Neural progenitor cell (in vitro differentiated cells): ENCODE measurements at regions not wholly inside any gene's neighbourhood (a gene's known extent, or its start where the extent isn't known, plus 50 kb on each side); places are given as distances from the start of the nearest gene placed in this dataset.

ENCODE experiments used
- DNase-seq: peaks from one replicate; pipeline ENCODE4 v3.0.0-alpha.2; 2016; ENCODE audit warnings: low spot score
- H2AFZ ChIP-seq: fragments of 200-600 bp; sonication (generic); replicated peaks from 2 replicates; pipeline ENCODE4 v1.6.1; 2016; ENCODE audit warnings: antibody characterized with exemption
- H3F3A ChIP-seq: fragments of 200-600 bp; sonication (generic); 2 replicates; pipeline ENCODE4 v1.6.1; 2016; ENCODE audit warnings: antibody characterized with exemption, low read depth
- H3K27ac ChIP-seq: fragments of 200-600 bp; sonication (generic); 2 replicates; pipeline ENCODE4 v1.5.1; 2016; ENCODE audit warnings: mild to moderate bottlenecking
- H3K27me3 ChIP-seq: fragments of 200-600 bp; sonication (generic); 2 replicates; pipeline ENCODE4 v1.6.1; 2016; ENCODE audit warnings: mild to moderate bottlenecking, moderate library complexity
- H3K36me3 ChIP-seq: fragments of 200-600 bp; sonication (generic); 2 replicates; pipeline ENCODE4 v1.5.1; 2016
- H3K4me1 ChIP-seq: fragments of 200-600 bp; sonication (generic); 2 replicates; pipeline ENCODE4 v1.6.1; 2016; ENCODE audit warnings: mixed run types
- H3K4me2 ChIP-seq: fragments of 200-600 bp; sonication (generic); 2 replicates; pipeline ENCODE4 v1.6.1; 2016
- H3K4me3 ChIP-seq: fragments of 200-600 bp; sonication (generic); 2 replicates; pipeline ENCODE4 v1.5.1; 2016
- H3K79me2 ChIP-seq: fragments of 200-600 bp; sonication (generic); 2 replicates; pipeline ENCODE4 v1.6.1; 2016; ENCODE audit warnings: low read depth
- H3K9ac ChIP-seq: fragments of 200-600 bp; sonication (generic); 2 replicates; pipeline ENCODE4 v1.6.1; 2016
- H3K9me3 ChIP-seq: fragments of 200-600 bp; sonication (generic); 2 replicates; pipeline ENCODE4 v1.5.1; 2016; ENCODE audit warnings: low read depth
- H4K20me1 ChIP-seq: fragments of 200-600 bp; sonication (generic); 2 replicates; pipeline ENCODE4 v1.6.1; 2016; ENCODE audit warnings: low read depth
- H3K27ac Mint-ChIP-seq: 3 replicates; pipeline ENCODE4 v1.8.0; 2021; ENCODE audit warnings: mixed read lengths
- H3K27me3 Mint-ChIP-seq: 2 replicates; pipeline ENCODE4 v1.8.0; 2022; ENCODE audit warnings: low read depth, mild to moderate bottlenecking, inconsistent platforms, moderate library complexity, mixed read lengths; ENCODE audit not compliant: insufficient read depth
- H3K36me3 Mint-ChIP-seq: 3 replicates; pipeline ENCODE4 v1.8.0; 2021; ENCODE audit warnings: mixed read lengths
- H3K4me1 Mint-ChIP-seq: 3 replicates; pipeline ENCODE4 v1.8.0; 2021; ENCODE audit warnings: mixed read lengths
- H3K4me3 Mint-ChIP-seq: 3 replicates; pipeline ENCODE4 v1.8.0; 2021; ENCODE audit warnings: mild to moderate bottlenecking, moderate library complexity, mixed read lengths
- H3K9me3 Mint-ChIP-seq: 3 replicates; pipeline ENCODE4 v1.8.0; 2020; ENCODE audit warnings: mixed read lengths
- CTCF ChIP-seq: fragments of 200-600 bp; sonication (generic); IDR thresholded peaks from 2 replicates; pipeline ENCODE4 v1.5.1; 2017; ENCODE audit warnings: antibody characterized with exemption, mild to moderate bottlenecking
- EZH2 ChIP-seq: fragments of 200-600 bp; sonication (generic); IDR thresholded peaks from 2 replicates; pipeline ENCODE4 v1.6.1; 2017; ENCODE audit warnings: antibody characterized with exemption, mild to moderate bottlenecking, moderate library complexity
- EZH2phosphoT487 ChIP-seq: fragments of 200-600 bp; sonication (generic); IDR thresholded peaks from 2 replicates; pipeline ENCODE4 v1.6.1; 2017; ENCODE audit warnings: antibody characterized with exemption

GRCh38 chr17:77496401-77496801 lies 355.6 kb downstream of the SEC14L1 start:
- H3K9me3 ChIP-seq = no peaks in the 10 kb centered on the region
- no peaks in the 10 kb centered on the region for H3K79me2 ChIP-seq
- H3K27ac Mint-ChIP-seq = no peak overlapping the region
- peaks cover 25% of the 10 kb centered on the region for H4K20me1 ChIP-seq
- H3K4me2 ChIP-seq = no peak overlapping the region
- H3K36me3 Mint-ChIP-seq = peaks cover 14% of the 10 kb centered on the region
- no peak overlapping the region for H3K27ac ChIP-seq
- H3K9me3 Mint-ChIP-seq = no peaks in the 10 kb centered on the region
- H3K27me3 Mint-ChIP-seq = peaks cover 4% of the 10 kb centered on the region
- peaks cover 27% of the 10 kb centered on the region for H3F3A ChIP-seq
- no peak overlapping the region for H3K4me3 Mint-ChIP-seq
- H3K9ac ChIP-seq = no peak overlapping the region
- H3K27me3 ChIP-seq = no peaks in the 10 kb centered on the region
- no peak for DNase-seq
- peaks cover 4% of the 10 kb centered on the region for H3K4me1 ChIP-seq
- H3K4me3 ChIP-seq = no peak overlapping the region
- no peak overlapping the region for H2AFZ ChIP-seq
- H3K36me3 ChIP-seq = no peaks in the 10 kb centered on the region
- TF ChIP-seq EZH2 = no peak
- no peak for TF ChIP-seq EZH2phosphoT487
- no peak for TF ChIP-seq CTCF
- peaks cover 3% of the 10 kb centered on the region for H3K4me1 Mint-ChIP-seq

- Histone ChIP-seq H3K36me3 (no peaks in the 10 kb centered on the region), H4K20me1 (peaks cover 25% of the 10 kb centered on the region), H3F3A (peaks cover 33% of the 10 kb centered on the region), H3K4me2 (no peak overlapping the region), H3K4me3 (no peak overlapping the region), H3K27ac (no peak overlapping the region), H3K79me2 (no peaks in the 10 kb centered on the region), H2AFZ (no peak overlapping the region), H3K27me3 (no peaks in the 10 kb centered on the region), H3K4me1 (peaks cover 4% of the 10 kb centered on the region), H3K9ac (no peak overlapping the region), H3K9me3 (no peaks in the 10 kb centered on the region)
- H3K27me3 Mint-ChIP-seq = peaks cover 4% of the 10 kb centered on the region
- H3K36me3 Mint-ChIP-seq = peaks cover 18% of the 10 kb centered on the region
- H3K4me3 Mint-ChIP-seq = no peak overlapping the region
- peaks cover 3% of the 10 kb centered on the region for H3K4me1 Mint-ChIP-seq
- no peaks in the 10 kb centered on the region for H3K9me3 Mint-ChIP-seq
- TF ChIP-seq EZH2 (no peak), CTCF (no peak), EZH2phosphoT487 (no peak)
- H3K27ac Mint-ChIP-seq = no peak overlapping the region
- DNase-seq = no peak
These were observed 356.2 kb downstream of the SEC14L1 start for GRCh38 chr17:77496831-77497577.

GRCh38 chr17:77497578-77497934 lies 356.8 kb downstream of the SEC14L1 start:
- no peak overlapping the region for H3K27ac Mint-ChIP-seq
- no peaks in the 10 kb centered on the region for H3K9me3 ChIP-seq
- H2AFZ ChIP-seq = no peak overlapping the region
- no peak overlapping the region for H3K4me3 ChIP-seq
- peaks cover 3% of the 10 kb centered on the region for H3K4me1 Mint-ChIP-seq
- no peaks in the 10 kb centered on the region for H3K27me3 ChIP-seq
- H3K36me3 Mint-ChIP-seq = peaks cover 19% of the 10 kb centered on the region
- peaks cover 33% of the 10 kb centered on the region for H3F3A ChIP-seq
- no peaks in the 10 kb centered on the region for H3K79me2 ChIP-seq
- H3K4me3 Mint-ChIP-seq = no peak overlapping the region
- H3K9me3 Mint-ChIP-seq = no peaks in the 10 kb centered on the region
- TF ChIP-seq EZH2 = no peak
- no peak for TF ChIP-seq EZH2phosphoT487
- no peak for TF ChIP-seq CTCF
- H4K20me1 ChIP-seq = peaks cover 24% of the 10 kb centered on the region
- no peak for DNase-seq
- no peak overlapping the region for H3K4me2 ChIP-seq
- H3K27me3 Mint-ChIP-seq = peaks cover 4% of the 10 kb centered on the region
- peaks cover 4% of the 10 kb centered on the region for H3K4me1 ChIP-seq
- H3K27ac ChIP-seq = no peak overlapping the region
- H3K9ac ChIP-seq = no peak overlapping the region
- H3K36me3 ChIP-seq = no peaks in the 10 kb centered on the region
